Activated naive CD4-positive, alpha-beta T cell treated with anti-CD3 and anti-CD28 coated beads, Interleukin-2, amount 50 U/mL, for 16 hours (primary cell): ENCODE measurements at regions not wholly inside any gene's neighbourhood (a gene's known extent, or its start where the extent isn't known, plus 50 kb on each side); places are given as distances from the start of the nearest gene placed in this dataset.
"Not testable (repeated sequence)": the region's sequence is repeated elsewhere in the genome, so short reads cannot be mapped to it uniquely, and the experiment has no call there.

Experiments used
- DNase-seq: peaks from one replicate; pipeline ENCODE4 v3.0.0-alpha.2; 2020

DNA sequence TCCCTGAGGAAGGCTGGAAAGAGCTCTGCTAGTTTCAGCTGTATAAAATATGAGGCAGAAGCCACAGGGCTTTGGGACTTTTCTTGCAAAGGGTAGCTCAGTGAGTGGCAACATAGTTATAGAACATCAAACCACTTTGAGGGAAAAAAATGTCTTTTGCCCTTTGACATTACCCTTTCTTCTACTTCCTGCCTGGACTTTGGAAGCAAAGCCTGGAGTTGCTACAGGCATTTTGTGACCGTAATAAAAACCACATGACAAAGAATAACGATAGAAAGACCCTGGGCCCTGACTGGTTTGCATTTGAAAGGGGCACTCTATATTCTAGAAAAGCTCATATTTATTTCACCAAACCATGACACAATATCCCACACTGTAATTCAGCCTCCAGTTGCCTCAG is 440.9 kb downstream of the DIRAS2 start:
- DNase-seq = no peak

DNA sequence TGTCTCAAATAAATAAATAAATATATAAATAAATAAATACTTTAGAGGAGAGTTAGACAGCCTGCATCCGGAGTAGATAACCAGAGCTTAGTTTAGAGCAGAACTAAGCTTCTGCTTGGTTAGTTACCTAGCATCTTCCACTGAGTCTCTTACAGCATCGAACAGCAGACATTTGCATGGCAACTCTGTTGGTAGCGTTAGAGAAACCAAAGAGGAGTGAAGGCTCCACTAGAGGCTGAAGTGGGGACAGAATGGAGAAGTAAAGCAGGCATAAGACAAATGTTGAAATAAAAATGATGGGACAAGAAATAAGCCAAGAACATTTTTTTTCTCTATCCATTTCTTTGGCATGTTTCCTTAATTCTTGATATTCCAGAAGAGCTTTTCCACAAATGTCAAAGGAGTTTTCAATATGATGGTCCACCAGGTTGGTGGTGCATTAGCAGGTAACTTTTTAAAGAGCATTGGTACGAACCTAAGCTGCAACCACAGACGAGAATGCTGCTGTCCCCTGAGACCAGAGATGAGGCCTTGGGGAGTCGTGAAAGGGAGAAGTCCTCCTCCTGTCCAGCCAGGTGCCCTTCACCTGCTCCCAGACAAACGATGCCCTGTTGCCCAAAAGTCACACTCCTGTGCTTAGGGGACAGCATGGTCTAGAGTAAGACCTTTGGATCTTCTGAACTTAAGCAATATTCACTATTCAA is 438.3 kb downstream of the DIRAS2 start:
- DNase-seq = no peak

DNA sequence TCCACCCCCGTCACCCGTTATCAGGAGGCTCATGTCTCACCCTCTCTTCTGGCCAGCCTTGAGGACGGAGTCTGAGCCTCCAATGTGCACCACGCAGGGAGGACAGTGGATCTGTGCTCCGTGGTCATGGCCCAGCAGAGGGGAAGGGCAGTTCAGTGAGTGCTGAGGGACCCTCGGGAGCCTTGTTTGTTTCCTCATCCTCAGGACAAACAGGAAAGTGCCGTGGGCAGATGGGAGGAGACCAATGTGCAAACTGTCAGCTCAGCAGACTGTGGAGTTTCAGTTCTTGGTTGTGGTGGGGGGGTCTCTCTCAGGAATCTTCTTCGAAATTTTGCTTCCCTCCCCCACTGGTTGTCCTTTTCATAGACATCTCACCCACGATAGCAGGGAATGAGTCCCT is 429.6 kb downstream of the DIRAS2 start:
- not testable (repeated sequence) for DNase-seq

DNA sequence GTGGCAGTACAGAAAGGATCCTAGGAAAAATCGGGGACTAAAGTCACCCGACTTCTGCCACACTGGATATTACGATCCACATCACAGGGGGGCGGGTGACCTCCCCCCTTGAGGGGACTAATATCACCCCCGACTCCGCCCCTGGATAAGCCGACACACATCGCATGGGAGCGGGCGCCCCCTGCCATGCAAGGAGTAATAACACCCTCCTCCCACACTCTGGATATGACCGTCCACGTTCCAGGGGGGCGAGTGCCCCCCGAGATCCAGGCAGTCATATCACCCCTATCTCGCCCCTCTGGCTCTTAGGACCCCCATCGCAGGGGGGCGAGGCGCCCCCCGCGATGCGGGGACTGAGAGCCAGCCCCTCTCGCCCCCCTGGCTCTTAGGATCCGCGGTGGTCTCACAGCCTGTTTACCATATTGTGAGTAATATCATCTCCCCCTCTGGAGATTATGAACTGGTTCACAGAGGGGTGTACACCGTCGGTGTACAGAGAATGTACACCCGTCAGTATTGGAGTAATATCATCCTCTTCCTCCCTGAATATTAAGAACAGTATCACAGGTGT is 423.0 kb downstream of the DIRAS2 start:
- peak; percentile 22 for DNase-seq

DNA sequence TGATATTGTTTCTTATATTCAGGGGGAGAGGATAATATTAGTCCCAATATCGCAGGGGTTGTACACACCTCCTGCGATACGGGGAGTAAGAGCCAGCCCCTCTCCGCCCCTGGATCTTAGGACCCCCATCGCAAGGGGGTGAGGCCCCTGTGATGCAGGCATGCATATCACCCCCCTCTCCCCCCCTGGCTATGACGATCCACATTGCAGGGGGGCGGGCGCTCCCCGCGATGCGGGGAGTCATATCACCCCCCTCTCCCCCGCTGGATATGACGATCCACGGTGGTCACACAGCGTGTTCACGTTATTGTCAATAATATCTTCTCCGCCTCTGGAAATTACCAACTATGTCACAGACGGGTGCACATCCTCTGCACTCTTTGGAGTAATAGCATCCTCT is 420.7 kb downstream of the DIRAS2 start:
- DNase-seq = not testable (repeated sequence)

DNA sequence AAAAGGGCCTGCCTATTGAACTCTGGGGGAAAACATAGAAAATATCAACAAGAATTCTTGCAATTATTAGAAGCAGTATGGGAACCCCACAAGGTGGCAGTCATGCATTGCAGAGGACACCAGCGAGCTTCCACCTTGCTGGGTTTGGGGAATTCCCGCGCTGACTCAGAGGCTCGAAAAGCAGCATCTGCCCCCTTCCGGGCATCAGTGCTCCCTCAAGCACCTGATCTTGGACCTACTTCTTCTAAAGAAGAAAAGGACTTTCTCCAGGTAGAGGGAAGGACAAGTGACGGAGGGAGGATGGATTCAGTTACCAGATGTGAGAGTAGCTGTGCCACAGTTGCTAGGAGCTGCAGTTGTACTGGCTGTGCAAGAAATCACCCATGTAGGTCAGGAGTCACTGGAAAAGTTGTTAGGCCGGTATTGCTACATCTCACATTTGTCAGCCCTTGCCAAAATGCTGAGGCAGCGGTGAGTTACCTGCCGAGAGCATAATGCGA is 415.7 kb downstream of the DIRAS2 start:
- peak; percentile 71 for DNase-seq

DNA sequence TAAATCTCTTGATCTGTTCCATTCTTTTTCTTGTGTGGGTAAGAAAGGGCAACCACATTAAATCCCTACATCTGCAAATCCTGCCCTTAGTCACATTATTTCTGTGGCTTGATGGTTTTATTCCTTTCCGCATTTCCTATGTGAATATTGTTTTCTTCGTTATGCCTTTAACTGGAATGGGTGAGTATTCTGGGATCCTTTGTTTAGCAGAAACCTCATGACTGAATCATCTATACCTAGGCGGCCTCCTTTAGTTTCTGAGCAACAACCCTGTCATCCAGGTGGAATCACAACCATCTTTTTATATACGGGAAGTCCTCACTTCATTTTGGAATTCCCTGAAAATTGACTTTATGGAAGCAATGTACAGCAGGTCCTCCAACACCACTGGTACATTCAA is 409.5 kb downstream of the DIRAS2 start:
- DNase-seq = not testable (repeated sequence)

DNA sequence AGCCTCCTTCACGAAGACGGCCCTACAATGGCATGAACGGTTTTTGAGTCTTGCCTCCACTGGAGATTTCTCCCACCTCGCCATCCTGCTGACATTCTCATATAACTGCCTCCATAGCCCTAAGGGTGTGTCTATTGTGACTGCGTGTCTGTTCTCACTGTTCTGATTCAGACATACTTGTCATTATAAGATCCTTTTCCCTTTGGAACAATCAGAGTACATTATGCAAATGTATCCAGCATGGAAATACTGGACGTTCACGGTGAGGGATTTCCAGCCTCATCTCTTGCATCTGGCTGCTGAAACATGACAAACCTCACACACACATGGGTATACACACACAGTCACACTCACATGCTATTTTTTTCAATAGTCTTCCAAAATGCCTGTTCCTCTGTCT is 402.1 kb downstream of the DIRAS2 start:
- DNase-seq = no peak

DNA sequence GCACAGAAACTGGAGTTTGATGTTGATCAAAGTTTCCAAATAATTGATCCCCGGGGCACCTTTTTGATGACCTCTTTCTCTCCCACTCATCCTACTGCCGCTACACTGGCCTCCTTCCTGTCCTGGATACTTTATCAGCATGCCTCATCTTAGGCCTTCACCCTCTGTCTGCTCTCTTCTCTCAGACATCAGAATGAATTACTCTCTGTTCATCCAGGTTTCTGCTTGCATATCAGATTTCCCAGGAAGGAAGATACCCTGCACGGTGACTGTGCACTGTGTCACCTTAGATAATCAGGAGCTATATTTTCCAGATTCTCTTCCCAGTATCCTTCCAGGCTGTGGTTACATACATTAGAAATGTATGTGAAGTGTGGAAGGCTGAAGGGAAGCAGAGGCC is 397.0 kb downstream of the DIRAS2 start:
- no peak for DNase-seq

DNA sequence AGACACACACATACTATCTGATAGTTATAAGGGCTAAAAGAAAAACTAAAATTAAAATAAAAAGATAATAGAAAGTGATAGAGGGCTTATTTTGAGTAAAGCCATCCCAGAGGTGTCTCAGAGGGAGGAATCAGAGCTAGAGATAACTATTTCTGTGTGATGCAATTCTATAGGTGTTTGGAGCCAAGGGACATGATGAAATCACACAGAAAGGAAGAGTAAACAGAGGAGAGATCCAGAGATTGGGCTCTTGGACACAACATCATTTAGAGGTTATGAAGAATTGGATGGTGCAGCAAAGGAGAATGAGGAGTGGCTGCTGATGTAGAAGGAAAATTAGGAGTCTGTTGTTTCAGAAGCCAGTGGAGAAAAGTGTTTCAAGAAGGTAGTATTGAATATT is 393.5 kb downstream of the DIRAS2 start:
- no peak for DNase-seq

DNA sequence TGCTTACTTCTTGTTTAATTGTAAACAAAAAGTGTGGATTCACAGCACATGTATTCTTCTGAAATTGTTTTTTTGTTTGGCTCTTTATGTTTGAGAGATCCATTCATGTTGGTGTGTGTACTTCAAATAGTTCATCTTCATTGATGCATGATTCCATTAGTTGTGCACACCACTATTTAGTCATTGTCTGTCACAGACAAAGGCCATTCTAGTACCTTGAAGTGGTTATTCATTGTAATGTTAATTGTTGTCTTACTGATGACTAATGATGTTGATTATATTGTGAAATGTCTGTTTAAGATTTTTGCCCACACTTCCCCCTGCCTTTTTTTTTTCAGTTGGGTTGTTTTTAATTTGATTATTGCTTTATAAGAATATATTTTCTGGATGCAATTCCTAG is 391.3 kb downstream of the DIRAS2 start:
- no peak for DNase-seq

DNA sequence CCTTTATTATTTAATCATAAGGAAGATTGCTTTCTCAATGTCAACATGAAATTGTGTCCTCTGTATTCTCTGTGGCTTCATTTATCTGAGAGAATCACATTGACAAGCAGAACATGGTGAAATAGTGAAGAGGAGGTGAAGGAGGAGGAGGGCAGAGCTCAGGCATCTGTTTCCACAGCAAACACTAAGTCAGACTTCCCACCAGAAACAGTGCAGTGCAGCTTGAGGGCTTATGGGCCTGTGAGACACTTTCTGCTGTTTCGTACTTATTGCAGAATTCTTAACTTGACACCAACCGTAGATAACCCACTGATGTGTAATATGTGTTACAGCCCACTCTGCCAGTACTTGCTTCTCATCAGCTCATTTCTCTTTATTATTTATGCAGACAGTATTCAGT is 386.3 kb downstream of the DIRAS2 start:
- no peak for DNase-seq

DNA sequence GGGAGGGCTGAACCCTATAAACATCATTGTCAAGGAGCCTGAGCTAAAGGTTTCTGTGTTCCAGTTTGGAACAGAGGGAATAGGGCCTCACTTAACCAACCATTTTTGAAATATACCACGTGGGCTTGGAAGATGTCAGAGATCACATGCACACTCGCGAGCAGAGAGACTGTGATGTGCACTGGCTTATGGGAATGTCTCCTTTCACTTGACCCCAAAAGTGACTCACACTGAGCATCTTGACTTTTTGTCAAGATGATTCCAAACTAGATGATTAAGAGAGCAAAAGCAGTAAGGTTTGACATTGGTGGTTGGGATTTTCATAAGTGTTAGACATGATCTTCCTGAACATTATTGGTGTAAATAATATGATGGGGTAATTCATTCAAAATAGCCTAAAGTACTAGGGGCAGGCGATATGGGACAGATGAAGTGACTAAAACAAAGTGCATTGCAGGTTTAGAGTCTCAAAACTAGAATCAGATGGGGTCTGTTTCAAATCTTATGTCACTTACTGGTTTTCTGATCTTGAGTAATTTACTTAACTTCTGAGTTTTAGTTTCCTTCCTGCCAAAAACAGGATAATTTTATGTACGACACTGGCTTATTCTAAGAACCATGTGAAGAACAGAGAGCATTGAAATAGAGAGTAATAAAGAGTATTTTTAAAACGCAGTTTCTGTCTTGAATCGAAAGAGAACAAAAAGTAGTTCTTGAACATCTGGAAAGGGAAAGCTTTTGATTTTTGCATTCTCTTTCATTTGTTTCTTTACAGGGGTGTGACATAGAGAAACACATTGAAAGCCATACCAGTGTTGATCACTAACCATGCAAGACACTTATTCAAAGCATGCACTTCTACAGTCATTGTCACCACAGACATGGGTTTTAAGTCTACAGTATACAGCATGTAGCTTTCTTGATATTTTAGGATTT is 383.0 kb downstream of the DIRAS2 start:
- DNase-seq = no peak

DNA sequence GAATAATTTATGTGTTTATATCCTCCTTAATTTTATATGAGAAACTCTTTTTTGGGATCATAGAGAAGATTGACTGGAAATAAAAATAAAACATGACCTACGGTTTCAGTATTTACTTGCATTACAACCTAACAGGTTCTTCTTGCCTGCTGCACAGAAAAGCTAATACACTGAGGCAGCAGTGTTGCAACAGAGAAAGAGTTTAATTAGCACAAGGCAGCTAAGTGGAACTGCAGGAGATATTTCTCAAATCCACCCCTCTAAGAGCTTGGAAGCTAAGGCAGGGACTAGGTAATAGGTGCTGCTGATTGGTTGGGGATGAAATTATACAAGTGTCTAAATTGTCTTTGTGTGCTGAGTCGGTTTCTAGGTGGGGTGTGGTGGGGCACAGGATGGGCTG is 380.9 kb downstream of the DIRAS2 start:
- no peak for DNase-seq

DNA sequence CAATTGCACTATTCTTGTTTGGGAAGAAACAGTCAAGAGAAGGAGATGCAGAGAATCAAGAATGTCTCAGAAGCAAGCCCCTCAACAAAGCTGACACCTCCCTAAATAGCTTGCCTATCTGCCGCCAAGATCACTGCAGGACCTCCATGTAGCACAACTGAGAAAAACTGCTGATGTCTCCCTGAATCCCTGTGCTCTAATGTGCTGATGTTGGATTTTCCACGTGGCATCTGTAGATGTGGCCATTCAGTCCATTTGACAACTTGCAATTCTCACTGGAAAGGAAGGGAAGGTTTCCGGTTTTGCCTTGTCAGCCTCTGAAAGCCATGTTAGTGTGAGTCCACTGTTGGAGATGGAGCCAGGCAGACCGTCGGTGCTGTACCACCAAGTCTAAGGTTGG is 374.0 kb downstream of the DIRAS2 start:
- DNase-seq = no peak

DNA sequence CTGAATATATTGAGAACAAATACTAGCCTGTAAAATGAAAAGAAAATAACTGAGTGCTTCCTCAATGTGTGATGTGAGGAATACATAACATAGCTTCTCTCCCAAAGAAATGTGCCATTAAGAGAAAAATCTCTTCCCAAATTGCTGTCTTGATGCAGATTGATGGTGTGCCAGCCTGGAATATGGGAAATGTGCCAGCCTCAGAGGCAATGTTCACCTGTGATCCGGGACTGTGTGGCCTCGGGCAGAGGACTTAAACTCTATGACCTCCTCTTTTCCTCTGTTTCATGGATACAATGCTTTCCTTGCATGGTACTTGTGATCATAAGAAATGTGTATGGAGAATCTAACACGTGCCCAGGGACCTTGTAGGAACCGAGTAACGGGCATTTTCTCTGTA is 370.9 kb downstream of the DIRAS2 start:
- no peak for DNase-seq

DNA sequence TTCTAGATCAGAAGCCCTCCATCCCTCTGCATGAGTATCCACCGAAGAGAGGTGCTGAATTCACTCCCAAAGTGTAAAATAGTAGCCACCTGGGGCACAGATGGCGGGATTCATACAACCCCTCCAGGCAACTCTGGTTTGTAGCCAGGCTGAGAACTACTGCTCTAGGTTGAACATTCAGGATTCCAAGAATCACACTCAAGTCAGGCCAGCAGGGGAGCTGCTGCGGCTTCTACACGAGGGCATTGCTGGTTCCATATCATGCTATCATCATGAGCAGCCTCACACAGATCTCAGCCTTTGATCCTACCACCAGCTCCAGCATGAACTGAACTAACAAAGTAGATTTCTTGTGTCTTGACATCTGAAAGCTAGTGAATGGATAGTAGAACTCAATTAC is 367.9 kb downstream of the DIRAS2 start:
- DNase-seq = no peak

DNA sequence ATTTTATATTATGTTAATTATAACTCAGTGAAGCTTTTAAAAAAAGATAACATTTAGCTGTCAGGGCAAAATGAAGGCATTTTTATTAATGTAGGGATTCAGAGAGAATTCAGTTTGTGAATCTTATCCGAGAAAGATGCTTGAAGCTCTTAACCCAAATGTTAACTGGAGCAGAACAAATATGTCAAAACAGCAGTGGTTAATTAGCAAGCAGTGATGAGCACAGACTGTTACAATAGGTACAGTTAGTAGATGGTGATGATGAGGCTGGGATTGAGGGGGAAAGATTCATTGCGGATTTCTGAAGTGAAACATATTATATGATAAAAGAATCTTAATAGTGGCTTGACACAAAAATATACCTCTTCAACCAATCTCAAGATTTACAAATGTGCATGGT is 356.7 kb downstream of the DIRAS2 start:
- no peak for DNase-seq

DNA sequence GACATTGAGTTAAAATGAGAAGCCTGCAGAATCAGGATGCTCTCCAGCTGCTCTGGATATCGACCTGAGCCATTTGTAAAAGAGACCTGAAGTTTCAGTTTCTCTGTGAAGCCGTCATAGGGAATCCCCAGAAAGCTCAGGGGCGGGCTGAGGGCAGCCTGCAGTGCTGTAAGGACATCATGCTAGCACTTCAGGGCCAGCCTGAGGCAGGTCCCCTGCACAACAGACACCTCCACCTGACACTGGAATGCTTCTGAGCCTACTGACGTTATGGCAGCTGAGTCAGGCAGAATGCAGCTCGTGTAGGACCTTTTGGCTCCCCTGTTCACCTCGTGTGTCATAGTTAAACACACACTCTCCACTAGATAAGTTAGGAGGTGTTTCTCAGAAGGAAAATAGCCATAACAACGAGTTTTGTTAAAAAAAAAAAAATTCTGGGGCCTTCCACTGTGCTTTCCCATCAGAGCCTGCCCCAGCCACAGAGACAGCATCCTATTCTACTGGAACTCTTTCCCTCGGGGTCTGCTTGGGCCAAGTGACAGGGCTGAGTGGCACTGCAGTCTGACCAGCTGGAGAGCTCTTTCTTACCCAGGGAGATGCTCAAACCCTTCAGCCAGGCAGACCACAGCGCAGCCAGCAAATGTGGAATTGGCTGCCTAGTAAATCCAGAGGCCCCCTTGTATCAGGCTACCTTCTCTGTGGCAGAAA is 354.9 kb downstream of the DIRAS2 start:
- no peak for DNase-seq

DNA sequence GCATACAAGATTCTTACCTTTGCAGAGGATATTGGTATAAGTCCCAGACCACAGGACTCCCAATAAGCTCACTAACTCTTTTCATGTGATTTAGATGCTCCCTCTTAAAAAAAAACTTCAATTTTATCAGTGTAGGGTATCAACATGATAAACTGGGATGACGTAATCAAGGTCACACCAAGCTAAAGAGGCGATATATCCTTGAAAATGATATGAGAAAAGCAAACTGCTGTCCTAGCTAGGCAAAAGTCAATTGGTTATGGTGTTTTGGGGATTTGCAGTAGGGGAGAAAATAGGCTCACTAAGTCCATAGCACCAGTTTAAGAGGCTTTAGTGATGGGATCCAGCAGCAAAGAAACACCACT is 354.4 kb downstream of the DIRAS2 start:
- DNase-seq = no peak

DNA sequence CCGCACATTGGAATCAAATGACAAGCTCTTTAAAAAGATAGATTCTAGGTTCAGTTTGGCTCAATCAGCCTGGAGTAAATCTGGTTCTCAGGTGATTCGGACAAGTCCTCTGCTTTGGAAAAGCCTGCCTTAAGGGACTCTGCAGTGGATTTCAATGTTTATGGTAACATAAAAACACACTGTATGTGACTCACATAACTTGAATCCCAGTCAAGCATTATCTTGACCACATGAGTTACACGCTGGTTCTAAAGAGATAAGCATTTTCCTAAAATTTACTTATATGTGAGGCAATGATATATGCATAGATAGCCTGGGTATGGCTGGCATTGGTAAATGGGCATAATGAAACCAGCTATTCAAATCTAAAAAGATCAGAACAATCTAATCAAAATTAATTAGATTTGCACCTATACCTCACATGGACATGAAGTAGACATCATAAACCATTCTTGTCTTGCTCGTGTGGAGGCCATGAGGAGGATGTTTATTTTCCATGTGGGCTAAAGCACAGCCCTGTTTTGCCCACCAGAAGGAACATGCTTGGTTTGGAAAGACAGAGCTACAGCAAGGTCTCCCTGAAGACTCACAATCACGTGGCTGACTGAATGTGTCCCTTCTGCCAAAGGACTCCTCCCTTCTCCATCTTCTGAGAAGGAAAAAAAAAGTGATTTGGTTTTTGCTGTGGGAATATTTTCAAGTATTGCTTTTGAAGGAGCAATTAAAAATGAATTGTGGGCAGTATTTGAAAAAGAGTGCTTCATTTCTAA is 351.7 kb downstream of the DIRAS2 start:
- DNase-seq = no peak

DNA sequence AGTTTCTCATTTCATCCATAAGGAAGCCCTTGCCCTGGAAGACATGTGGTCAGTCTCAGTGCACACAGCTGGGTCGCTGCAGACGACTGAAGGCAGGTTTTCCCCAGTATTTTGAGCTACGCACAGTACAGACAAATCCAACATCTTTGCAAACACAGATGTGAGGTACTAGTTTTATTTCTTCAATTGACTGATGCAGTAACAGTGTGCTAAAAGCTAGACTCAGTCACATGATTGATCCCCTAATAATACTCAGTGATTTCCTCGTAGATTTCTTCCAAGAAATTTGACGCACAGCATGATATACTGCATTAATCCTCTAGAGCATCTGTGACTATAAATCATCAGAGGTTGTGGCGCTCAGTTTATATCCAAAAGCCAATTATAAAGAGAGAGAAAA is 346.1 kb downstream of the DIRAS2 start:
- DNase-seq = no peak
